ENCODE measurements at regions not wholly inside any gene's neighbourhood (a gene's known extent, or its start where the extent isn't known, plus 50 kb on each side); places are given as distances from the start of the nearest gene placed in this dataset.

DNA sequence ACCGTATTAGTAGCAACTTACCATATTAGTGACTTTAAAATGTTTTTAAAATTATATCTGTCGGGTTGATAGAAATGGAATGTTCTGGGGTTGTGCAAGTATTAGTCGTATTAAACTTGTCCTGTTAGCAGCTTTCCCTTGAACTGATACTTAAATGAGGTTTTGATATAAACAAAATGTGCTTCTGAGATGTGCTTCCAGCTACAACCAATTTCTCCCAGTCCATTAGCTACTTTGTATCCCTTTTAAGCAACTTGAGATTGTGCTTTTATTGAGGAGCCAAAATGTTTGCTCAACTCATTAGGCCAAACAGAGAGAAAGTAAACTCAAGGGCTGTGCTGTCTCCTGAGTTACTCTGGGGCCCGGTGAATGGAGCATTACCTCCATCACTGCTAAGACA is 255.0 kb upstream of the RBFOX1 start:
- H3K27ac Mint-ChIP-seq, result no peak overlapping the region
- H3K4me3 Mint-ChIP-seq, result no peak overlapping the region
- peaks cover 4% of the 10 kb centered on the region for H3K9me3 Mint-ChIP-seq
- no peaks in the 10 kb centered on the region for H3K4me1 Mint-ChIP-seq
- TF ChIP-seq, protein P1, sequence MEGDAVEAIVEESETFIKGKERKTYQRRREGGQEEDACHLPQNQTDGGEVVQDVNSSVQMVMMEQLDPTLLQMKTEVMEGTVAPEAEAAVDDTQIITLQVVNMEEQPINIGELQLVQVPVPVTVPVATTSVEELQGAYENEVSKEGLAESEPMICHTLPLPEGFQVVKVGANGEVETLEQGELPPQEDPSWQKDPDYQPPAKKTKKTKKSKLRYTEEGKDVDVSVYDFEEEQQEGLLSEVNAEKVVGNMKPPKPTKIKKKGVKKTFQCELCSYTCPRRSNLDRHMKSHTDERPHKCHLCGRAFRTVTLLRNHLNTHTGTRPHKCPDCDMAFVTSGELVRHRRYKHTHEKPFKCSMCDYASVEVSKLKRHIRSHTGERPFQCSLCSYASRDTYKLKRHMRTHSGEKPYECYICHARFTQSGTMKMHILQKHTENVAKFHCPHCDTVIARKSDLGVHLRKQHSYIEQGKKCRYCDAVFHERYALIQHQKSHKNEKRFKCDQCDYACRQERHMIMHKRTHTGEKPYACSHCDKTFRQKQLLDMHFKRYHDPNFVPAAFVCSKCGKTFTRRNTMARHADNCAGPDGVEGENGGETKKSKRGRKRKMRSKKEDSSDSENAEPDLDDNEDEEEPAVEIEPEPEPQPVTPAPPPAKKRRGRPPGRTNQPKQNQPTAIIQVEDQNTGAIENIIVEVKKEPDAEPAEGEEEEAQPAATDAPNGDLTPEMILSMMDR (IDR thresholded peaks at IDR 0.05; ENCODE audit: unreplicated experiment in 3 of 3), result no peak
- H3K36me3 Mint-ChIP-seq (ENCODE audit: low read depth), result peaks cover 5% of the 10 kb centered on the region
- H3K27me3 Mint-ChIP-seq (ENCODE audit: low read depth), result no peaks in the 10 kb centered on the region

DNA sequence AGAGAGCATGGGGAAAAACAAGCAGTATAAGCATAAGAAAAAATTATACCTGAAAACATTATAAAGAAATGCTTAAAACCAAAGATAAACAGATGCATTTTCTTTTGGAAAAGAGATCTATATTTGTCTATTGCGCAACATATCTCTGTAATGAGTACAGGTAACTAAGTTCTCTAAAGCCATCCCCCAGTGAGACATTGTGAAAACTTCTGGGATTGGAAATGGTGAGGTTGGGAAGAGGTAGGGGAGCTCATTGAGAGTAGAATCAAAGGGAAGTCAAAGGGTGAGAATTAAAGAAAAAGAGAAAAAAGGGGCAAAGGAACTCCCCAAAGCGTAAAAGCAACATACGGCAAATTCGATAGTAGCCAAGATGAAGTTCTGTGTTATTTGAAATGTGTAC is 257.9 kb upstream of the RBFOX1 start:
- Mint-ChIP-seq H3K9me3 (peaks cover 4% of the 10 kb centered on the region), H3K27me3 (ENCODE audit: low read depth) (no peaks in the 10 kb centered on the region), H3K4me1 (no peaks in the 10 kb centered on the region), H3K27ac (no peak overlapping the region), H3K36me3 (ENCODE audit: low read depth) (peaks cover 7% of the 10 kb centered on the region), H3K4me3 (no peak overlapping the region)
- TF ChIP-seq, protein P1 (IDR thresholded peaks at IDR 0.05; ENCODE audit: unreplicated experiment in 3 of 3), result no peak

DNA sequence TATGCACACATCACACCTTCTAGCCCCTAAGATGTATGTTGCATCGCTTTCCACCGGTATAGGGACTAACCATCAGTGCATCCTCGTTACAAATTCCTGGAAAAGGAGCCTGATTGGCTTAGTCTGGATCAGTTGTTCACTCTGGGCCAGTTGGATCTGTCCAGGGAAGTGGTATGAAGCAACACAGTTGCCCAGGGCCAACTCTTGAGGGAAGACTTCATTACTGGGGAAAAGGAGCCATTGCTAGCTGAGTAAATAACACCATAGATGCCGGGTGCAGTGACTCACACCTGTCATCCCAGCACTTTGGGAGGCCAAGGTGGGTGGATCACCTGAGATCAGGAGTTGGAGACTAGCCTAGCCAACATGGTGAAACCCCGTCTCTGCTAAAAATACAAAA is 275.2 kb upstream of the RBFOX1 start:
- Mint-ChIP-seq H3K36me3 (ENCODE audit: low read depth) (no peaks in the 10 kb centered on the region), H3K27ac (peak overlapping the region in 2 of 3 experiments; percentile 40 to 91), H3K9me3 (no peaks in the 10 kb centered on the region), H3K4me1 (no peaks in the 10 kb centered on the region), H3K27me3 (ENCODE audit: low read depth) (no peaks in the 10 kb centered on the region), H3K4me3 (peak overlapping the region in 1 of 3 experiments; percentile 6)
- TF ChIP-seq, protein P1 (IDR thresholded peaks at IDR 0.05; ENCODE audit: unreplicated experiment in 3 of 3), result no peak

DNA sequence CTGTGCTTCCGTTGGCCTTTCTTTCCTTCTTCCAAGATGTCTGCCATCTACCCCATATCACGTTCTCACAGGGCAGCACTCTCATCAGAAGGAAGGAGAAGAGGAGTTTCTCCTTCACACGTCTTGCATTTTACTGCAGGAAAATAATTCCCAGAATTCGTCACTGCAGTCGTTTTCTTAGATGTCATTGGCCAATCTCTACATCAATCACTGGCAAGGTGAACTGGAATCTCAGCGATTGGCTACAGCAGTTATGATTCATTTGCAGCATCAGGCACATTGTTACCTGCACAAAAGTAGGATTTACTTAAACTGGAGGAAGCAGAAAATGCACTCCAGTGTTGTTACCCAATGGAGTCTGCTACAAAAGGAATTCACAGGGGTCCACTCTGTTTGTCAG is 277.2 kb upstream of the RBFOX1 start:
- no peaks in the 10 kb centered on the region for H3K4me1 Mint-ChIP-seq
- no peaks in the 10 kb centered on the region for H3K9me3 Mint-ChIP-seq
- H3K27me3 Mint-ChIP-seq (ENCODE audit: low read depth), result no peaks in the 10 kb centered on the region
- H3K36me3 Mint-ChIP-seq (ENCODE audit: low read depth), result no peaks in the 10 kb centered on the region
- TF ChIP-seq, protein P1 (IDR thresholded peaks at IDR 0.05; ENCODE audit: unreplicated experiment in 3 of 3), result no peak
- peak overlapping the region in 1 of 3 experiments; percentile 47 for H3K4me3 Mint-ChIP-seq
- H3K27ac Mint-ChIP-seq, result peak overlapping the region in 1 of 3 experiments; percentile 91

DNA sequence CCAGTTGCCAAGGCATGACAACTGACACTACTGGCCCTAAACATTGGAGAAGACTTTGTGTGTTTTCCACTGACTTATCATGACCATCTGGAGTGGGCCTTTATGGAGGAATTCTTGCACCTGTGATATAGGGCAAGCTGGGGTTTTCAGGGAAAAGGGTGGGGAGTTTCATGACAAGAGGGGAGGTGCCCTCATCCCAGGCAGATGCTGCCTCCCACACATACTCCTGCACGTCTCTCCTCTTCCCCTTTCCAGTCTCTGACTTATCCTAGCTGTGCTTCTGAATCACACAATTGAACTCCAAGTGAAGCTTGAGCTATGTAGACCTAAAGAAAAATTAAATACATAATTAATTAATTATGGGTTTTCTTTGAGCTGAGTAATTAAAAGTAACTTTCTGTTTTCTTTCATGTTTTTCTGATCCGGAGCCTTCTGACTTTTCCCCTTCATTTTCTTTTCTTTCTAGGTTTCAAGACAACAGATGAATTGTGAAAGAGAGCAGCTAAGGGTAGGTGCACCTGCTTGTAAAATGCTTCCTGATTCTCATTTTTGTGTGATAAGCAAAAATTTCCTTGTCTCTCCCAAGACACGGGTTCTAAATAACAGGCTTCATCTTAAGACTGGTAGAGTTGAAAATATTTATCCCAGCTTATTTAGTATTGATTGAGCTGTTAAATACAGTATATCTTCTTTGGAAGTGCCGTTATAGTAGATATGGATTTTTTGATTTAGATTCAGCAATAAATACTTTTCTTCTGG is 280.9 kb upstream of the RBFOX1 start:
- Mint-ChIP-seq H3K27me3 (ENCODE audit: low read depth) (no peaks in the 10 kb centered on the region), H3K4me1 (no peaks in the 10 kb centered on the region), H3K27ac (peak overlapping the region in 2 of 3 experiments; percentile 36 to 93), H3K9me3 (no peaks in the 10 kb centered on the region), H3K4me3 (peak overlapping the region in 2 of 3 experiments; percentile 43 to 60), H3K36me3 (ENCODE audit: low read depth) (no peaks in the 10 kb centered on the region)
- TF ChIP-seq, protein P1 (IDR thresholded peaks at IDR 0.05; ENCODE audit: unreplicated experiment in 3 of 3), result no peak

DNA sequence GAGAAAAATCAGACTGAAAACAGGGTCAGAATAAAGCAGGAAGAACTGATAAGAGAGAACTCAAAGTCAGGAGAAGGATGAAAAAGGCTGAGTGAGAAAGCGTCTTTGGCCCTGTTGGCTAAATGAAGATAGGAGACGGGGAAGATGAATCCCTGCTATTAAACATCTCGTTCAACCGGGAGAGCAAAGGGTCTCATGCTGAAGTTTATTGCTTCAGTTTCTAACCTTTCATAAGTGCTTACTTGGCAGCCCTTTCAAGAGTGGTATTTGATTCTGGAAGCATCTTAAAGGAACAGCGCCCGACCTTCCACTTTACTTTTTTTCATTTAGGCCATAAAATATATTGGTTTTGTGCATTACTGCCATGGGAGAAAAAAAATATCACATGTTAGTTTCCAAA is 288.3 kb upstream of the RBFOX1 start:
- TF ChIP-seq, protein P1 (IDR thresholded peaks at IDR 0.05; ENCODE audit: unreplicated experiment in 3 of 3), result no peak
- no peaks in the 10 kb centered on the region for H3K9me3 Mint-ChIP-seq
- H3K27ac Mint-ChIP-seq, result peak overlapping the region in 1 of 3 experiments; percentile 24
- no peaks in the 10 kb centered on the region for H3K36me3 Mint-ChIP-seq (ENCODE audit: low read depth)
- no peaks in the 10 kb centered on the region for H3K27me3 Mint-ChIP-seq (ENCODE audit: low read depth)
- no peaks in the 10 kb centered on the region for H3K4me1 Mint-ChIP-seq
- H3K4me3 Mint-ChIP-seq, result no peak overlapping the region

All from nephron (organoid).